ENCODE measurements at regions not wholly inside any gene's neighbourhood (a gene's known extent, or its start where the extent isn't known, plus 50 kb on each side); places are given as distances from the start of the nearest gene placed in this dataset.

GRCh38 chr11:116166573-116167465 lies 606.0 kb downstream of the BUD13 start:
- no peaks in the 10 kb centered on the region for H4K20me1 ChIP-seq (replicated peaks; ENCODE audit: insufficient read depth)
- no peaks in the 10 kb centered on the region; the same call in 2 of the 3 replicates for H3K36me3 Mint-ChIP-seq (ENCODE audit: low read depth)
- H3K36me3 ChIP-seq (ENCODE audit: insufficient read depth) = no peaks in the 10 kb centered on the region
- H3K9me3 Mint-ChIP-seq = no peaks in the 10 kb centered on the region
- H3K4me2 ChIP-seq = no peak overlapping the region
- H3F3A ChIP-seq (replicated peaks; ENCODE audit: low read depth) = no peaks in the 10 kb centered on the region
- H3K79me2 ChIP-seq (replicated peaks; ENCODE audit: insufficient read depth) = no peaks in the 10 kb centered on the region
- no peaks in the 10 kb centered on the region for H3K9me2 ChIP-seq (ENCODE audit: insufficient read depth)
- H3K27ac ChIP-seq (ENCODE audit: low read depth) = no peak overlapping the region
- 0 out of 2 replicates have a peak, but pooled peaks cover 4% of the 10 kb centered on the region for H3K4me1 ChIP-seq (ENCODE audit: insufficient read depth)
- no peak overlapping the region for H3K4me3 ChIP-seq
- H2AFZ ChIP-seq = no peak overlapping the region
- peaks cover 6% of the 10 kb centered on the region for H3K27me3 Mint-ChIP-seq (ENCODE audit: insufficient read depth, low read depth, poor library complexity)
- H3K27ac Mint-ChIP-seq = no peak overlapping the region
- ATAC-seq (no peak), DNase-seq (ENCODE audit: low spot score) (no peak)
- no peaks in the 10 kb centered on the region for H3K27me3 ChIP-seq (ENCODE audit: insufficient read depth)
- TF ChIP-seq NANOG (IDR thresholded peaks at IDR 0.05; ENCODE audit: borderline replicate concordance) (no peak), STAT1 (IDR thresholded peaks at IDR 0.05; ENCODE audit: unreplicated experiment) (no peak), EZH2 (IDR thresholded peaks at IDR 0.05; ENCODE audit: low read depth, unreplicated experiment) (no peak), ZNF114 (CRISPR knock-in tag; IDR thresholded peaks at IDR 0.05) (no peak), ZNF331 (CRISPR knock-in tag; IDR thresholded peaks at IDR 0.05; ENCODE audit: low read depth) (no peak), JUNB (IDR thresholded peaks at IDR 0.05; ENCODE audit: unreplicated experiment) (no peak), ZNF462 (CRISPR knock-in tag; IDR thresholded peaks at IDR 0.05) (no peak), CREB1 (CRISPR knock-in tag; IDR thresholded peaks at IDR 0.05; ENCODE audit: low read depth) (no peak), CTCF (conservative IDR thresholded peaks at IDR 0.05; ENCODE audit: low read depth in 2 of 2) (no peak), ETS1 (IDR thresholded peaks at IDR 0.05) (no peak), EZH2phosphoT487 (IDR thresholded peaks at IDR 0.05; ENCODE audit: unreplicated experiment) (no peak), POLR2AphosphoS5 (IDR thresholded peaks at IDR 0.05; ENCODE audit: low read depth) (no peak)
- TF ChIP-seq, protein P1, sequence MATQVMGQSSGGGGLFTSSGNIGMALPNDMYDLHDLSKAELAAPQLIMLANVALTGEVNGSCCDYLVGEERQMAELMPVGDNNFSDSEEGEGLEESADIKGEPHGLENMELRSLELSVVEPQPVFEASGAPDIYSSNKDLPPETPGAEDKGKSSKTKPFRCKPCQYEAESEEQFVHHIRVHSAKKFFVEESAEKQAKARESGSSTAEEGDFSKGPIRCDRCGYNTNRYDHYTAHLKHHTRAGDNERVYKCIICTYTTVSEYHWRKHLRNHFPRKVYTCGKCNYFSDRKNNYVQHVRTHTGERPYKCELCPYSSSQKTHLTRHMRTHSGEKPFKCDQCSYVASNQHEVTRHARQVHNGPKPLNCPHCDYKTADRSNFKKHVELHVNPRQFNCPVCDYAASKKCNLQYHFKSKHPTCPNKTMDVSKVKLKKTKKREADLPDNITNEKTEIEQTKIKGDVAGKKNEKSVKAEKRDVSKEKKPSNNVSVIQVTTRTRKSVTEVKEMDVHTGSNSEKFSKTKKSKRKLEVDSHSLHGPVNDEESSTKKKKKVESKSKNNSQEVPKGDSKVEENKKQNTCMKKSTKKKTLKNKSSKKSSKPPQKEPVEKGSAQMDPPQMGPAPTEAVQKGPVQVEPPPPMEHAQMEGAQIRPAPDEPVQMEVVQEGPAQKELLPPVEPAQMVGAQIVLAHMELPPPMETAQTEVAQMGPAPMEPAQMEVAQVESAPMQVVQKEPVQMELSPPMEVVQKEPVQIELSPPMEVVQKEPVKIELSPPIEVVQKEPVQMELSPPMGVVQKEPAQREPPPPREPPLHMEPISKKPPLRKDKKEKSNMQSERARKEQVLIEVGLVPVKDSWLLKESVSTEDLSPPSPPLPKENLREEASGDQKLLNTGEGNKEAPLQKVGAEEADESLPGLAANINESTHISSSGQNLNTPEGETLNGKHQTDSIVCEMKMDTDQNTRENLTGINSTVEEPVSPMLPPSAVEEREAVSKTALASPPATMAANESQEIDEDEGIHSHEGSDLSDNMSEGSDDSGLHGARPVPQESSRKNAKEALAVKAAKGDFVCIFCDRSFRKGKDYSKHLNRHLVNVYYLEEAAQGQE (IDR thresholded peaks at IDR 0.05; ENCODE audit: unreplicated experiment) = no peak
- peaks cover 18% of the 10 kb centered on the region for H3K4me1 Mint-ChIP-seq
- no peak overlapping the region for H3K4me3 Mint-ChIP-seq
